HCT116 (cell line): ENCODE measurements at regions not wholly inside any gene's neighbourhood (a gene's known extent, or its start where the extent isn't known, plus 50 kb on each side); places are given as distances from the start of the nearest gene placed in this dataset.

ENCODE experiments used
- ATAC-seq: fragments of 200-7000 bp; cut with Tn5 transposase; 2 replicates; pipeline ENCODE4 v1.9.1; 2020; ENCODE audit warnings: mild to moderate bottlenecking, moderate library complexity
- BruUV-seq: library from RNA; stranded (reverse); fragments of 400-500 nt; replicated peaks from 2 replicates; lab custom pipeline; 2021; lab: Mats Ljungman, UMichigan
- CTCF ChIA-PET: fragments of 300-600 bp; sonication (Branson Sonifier 250); formaldehyde crosslinking; loops from one replicate; lab custom pipeline; 2021; ENCODE audit warnings: antibody characterized with exemption; lab: Charles Lee
- POLR2A ChIA-PET: fragments of 300-600, 350-600 bp; sonication (Branson Sonifier 250); formaldehyde crosslinking; loops from one replicate; lab custom pipeline; 2021; ENCODE audit warnings: antibody characterized with exemption; lab: Charles Lee
- RAD21 ChIA-PET, 2 experiments: fragments of 300-600 bp; sonication (Branson Sonifier 250); formaldehyde crosslinking; loops; one replicate each; lab custom pipeline; 2023; ENCODE audit warnings: low total read pairs in 2 of 2; ENCODE audit not compliant: uncharacterized antibody in 2 of 2, unreplicated experiment in 2 of 2, low non-redundant PET in 1 of 2; lab: Charles Lee
- DNase-seq: peaks from one replicate; pipeline ENCODE4 v3.0.0-alpha.2; 2010; ENCODE audit warnings: low read depth, low spot score
- H2AFZ ChIP-seq: fragments of 200-600 bp; shearing (Covaris generic), sonication (generic); 2 replicates; pipeline ENCODE4 v1.6.1; 2017; ENCODE audit warnings: low read depth, mixed run types, mixed read lengths, antibody characterized with exemption, low read length; ENCODE audit not compliant: poor library complexity, severe bottlenecking
- H3K27ac ChIP-seq: 2 replicates; pipeline ENCODE4 v1.5.1; 2012; ENCODE audit warnings: low read depth, low read length
- H3K27me3 ChIP-seq: fragments of 200-600 bp; sonication (generic); 2 replicates; pipeline ENCODE4 v1.6.1; 2016; ENCODE audit warnings: mixed run types, low read length, mixed read lengths; ENCODE audit not compliant: insufficient read depth
- H3K36me3 ChIP-seq, 2 experiments: fragments of 200-500 bp in 1 of 2; fragments of 200-600 bp in 1 of 2; sonication (Bioruptor generic) in 1 of 2; sonication (generic) in 1 of 2; 2 replicates each; pipeline versions ENCODE4 v1.5.1 to v1.6.1; 2014 to 2016; ENCODE audit warnings: low read length in 2 of 2, inconsistent platforms in 1 of 2, mixed read lengths in 1 of 2, mixed run types in 1 of 2; ENCODE audit not compliant: insufficient read depth in 2 of 2, control insufficient read depth in 1 of 2
- H3K4me1 ChIP-seq, 2 experiments: fragments of 200-600 bp in 1 of 2; sonication (generic) in 1 of 2; 2 replicates each; pipeline versions ENCODE4 v1.5.1 to v1.6.1; 2012 to 2017; ENCODE audit warnings: low read length in 2 of 2, inconsistent platforms in 1 of 2, mild to moderate bottlenecking in 1 of 2, mixed read lengths in 1 of 2, mixed run types in 1 of 2, moderate library complexity in 1 of 2; ENCODE audit not compliant: insufficient read depth in 2 of 2, control insufficient read depth in 1 of 2
- H3K4me2 ChIP-seq: fragments of 200-600 bp; sonication (generic); 2 replicates; pipeline ENCODE4 v1.6.1; 2017; ENCODE audit warnings: mixed run types, low read length, mixed read lengths
- H3K4me3 ChIP-seq, 2 experiments: fragments of 200-600 bp in 1 of 2; sonication (generic) in 1 of 2; replicated peaks in 1 of 2; 2 replicates each; pipeline ENCODE4 v1.5.1; 2011 to 2016; ENCODE audit warnings: low read length in 2 of 2, control low read depth in 1 of 2, low read depth in 1 of 2, mild to moderate bottlenecking in 1 of 2, mixed read lengths in 1 of 2, mixed run types in 1 of 2
- H3K79me2 ChIP-seq: fragments of 200-600 bp; sonication (generic); 2 replicates; pipeline ENCODE4 v1.6.1; 2017; ENCODE audit warnings: mild to moderate bottlenecking, mixed run types, low read length, moderate library complexity, mixed read lengths; ENCODE audit not compliant: insufficient read depth
- H3K9ac ChIP-seq: fragments of 200-600 bp; sonication (generic); 2 replicates; pipeline ENCODE4 v1.6.1; 2016; ENCODE audit warnings: low read length, mixed read lengths
- H3K9me2 ChIP-seq: fragments of 200-600 bp; sonication (generic), shearing (Covaris generic); 2 replicates; pipeline ENCODE4 v1.6.1; 2017; ENCODE audit warnings: mixed run types, mild to moderate bottlenecking, moderate library complexity; ENCODE audit not compliant: insufficient read depth
- H3K9me3 ChIP-seq, 2 experiments: fragments of 200-500 bp in 1 of 2; fragments of 200-600 bp in 1 of 2; sonication (Bioruptor generic) in 1 of 2; sonication (generic) in 1 of 2; 2 replicates each; pipeline ENCODE4 v1.6.1; 2014 to 2017; ENCODE audit warnings: low read length in 2 of 2, mixed read lengths in 2 of 2, inconsistent platforms in 1 of 2, low read depth in 1 of 2, mild to moderate bottlenecking in 1 of 2, mixed run types in 1 of 2, moderate library complexity in 1 of 2; ENCODE audit not compliant: control insufficient read depth in 1 of 2, insufficient read depth in 1 of 2
- H4K20me1 ChIP-seq: fragments of 200-600 bp; sonication (generic), shearing (Covaris generic); 2 replicates; pipeline ENCODE4 v1.6.1; 2017; ENCODE audit warnings: mixed run types, mild to moderate bottlenecking, moderate library complexity; ENCODE audit not compliant: insufficient read depth
- CBX3 ChIP-seq: IDR thresholded peaks from 2 replicates; pipeline ENCODE4 v1.6.1; 2012; ENCODE audit warnings: low read depth
- CEBPB ChIP-seq: IDR thresholded peaks from 2 replicates; pipeline ENCODE4 v1.6.1; 2012; ENCODE audit warnings: low read depth
- CTCF ChIP-seq, 3 experiments: fragments of 200-600 bp in 1 of 3; sonication (generic) in 1 of 3; IDR thresholded peaks in 2 of 3; conservative IDR thresholded peaks in 1 of 3; 2 replicates each; pipeline ENCODE4 v1.5.1; 2012 to 2017; ENCODE audit warnings: low read depth in 2 of 3, low read length in 2 of 3, antibody characterized with exemption in 1 of 3, borderline replicate concordance in 1 of 3, control low read depth in 1 of 3, mild to moderate bottlenecking in 1 of 3, mixed read lengths in 1 of 3, mixed run types in 1 of 3, moderate library complexity in 1 of 3; ENCODE audit not compliant: insufficient read depth in 1 of 3
- EGR1 ChIP-seq: IDR thresholded peaks from 2 replicates; pipeline ENCODE4 v1.6.1; 2012; ENCODE audit warnings: low read depth
- ELF1 ChIP-seq: IDR thresholded peaks from 2 replicates; pipeline ENCODE4 v1.6.1; 2012; ENCODE audit warnings: low read depth, borderline replicate concordance
- EZH2 ChIP-seq: fragments of 200-600 bp; sonication (generic); IDR thresholded peaks from 2 replicates; pipeline ENCODE4 v1.6.1; 2017; ENCODE audit warnings: antibody characterized with exemption, mixed run types
- REST ChIP-seq: IDR thresholded peaks from 2 replicates; pipeline ENCODE4 v1.6.1; 2012; ENCODE audit warnings: low read depth
- SIN3A ChIP-seq: IDR thresholded peaks from 2 replicates; pipeline ENCODE4 v1.6.1; 2012; ENCODE audit warnings: low read depth
- YY1 ChIP-seq: IDR thresholded peaks from 2 replicates; pipeline ENCODE4 v1.6.1; 2011; ENCODE audit warnings: low read length, low read depth, moderate library complexity, mild to moderate bottlenecking; ENCODE audit not compliant: insufficient replicate concordance; ENCODE audit errors: extremely low read depth
- ZFX ChIP-seq: fragments of 450-650 bp; IDR thresholded peaks from 2 replicates; pipeline ENCODE4 v1.6.1; 2017
- intact Hi-C: fragments of 100-400 bp; cut with micrococcal nuclease; formaldehyde crosslinking; loops from 2 replicates; pipeline ENCODE4 v1.10.0; 2022

- no peaks in the 10 kb centered on the region for H3K9me2 ChIP-seq
- H2AFZ ChIP-seq = no peak overlapping the region
- ATAC-seq (no peak), DNase-seq (no peak)
- H3K36me3 ChIP-seq = no peaks in the 10 kb centered on the region
- no peak overlapping the region for H3K4me3 ChIP-seq
- no peaks in the 10 kb centered on the region for H4K20me1 ChIP-seq
- POLR2A ChIA-PET = no interaction called here
- no peaks in the 10 kb centered on the region for H3K4me1 ChIP-seq
- RAD21 ChIA-PET = no interaction called here
- BruUV-seq = no TSS peak
- no peaks in the 10 kb centered on the region; a peak in 1 of 4 replicates for H3K9me3 ChIP-seq
- H3K27me3 ChIP-seq = no peaks in the 10 kb centered on the region
- no peak for TF ChIP-seq CTCF (IDR thresholded peaks at IDR 0.05 in 2 of 3, conservative IDR thresholded peaks at IDR 0.05 in 1 of 3; ENCODE audit: borderline replicate concordance in 1 of 3, insufficient read depth in 1 of 3, low read depth in 2 of 3, low read length in 2 of 3)
- no peak for TF ChIP-seq EGR1
- no peak for TF ChIP-seq SIN3A
- no peak for TF ChIP-seq ZFX
- TF ChIP-seq ELF1 = no peak
- TF ChIP-seq YY1 = no peak
- no peak for TF ChIP-seq CBX3
- TF ChIP-seq REST = no peak
- no peak for TF ChIP-seq CEBPB
- no peak for TF ChIP-seq EZH2
- CTCF ChIA-PET = no interaction called here
- H3K4me2 ChIP-seq = no peak overlapping the region
- H3K79me2 ChIP-seq = no peaks in the 10 kb centered on the region
- no peak overlapping the region for H3K27ac ChIP-seq
- intact Hi-C loops = no loop called here
- no peak overlapping the region for H3K9ac ChIP-seq
Observed at GRCh38 chr5:17438027-17438426, 60.0 kb upstream of the TAF11L2 start.
